Activated CD8-positive, alpha-beta memory T cell treated with anti-CD3 and anti-CD28 coated beads for 36 hours (primary cell): ENCODE measurements at regions not wholly inside any gene's neighbourhood (a gene's known extent, or its start where the extent isn't known, plus 50 kb on each side); places are given as distances from the start of the nearest gene placed in this dataset.

ENCODE experiments used
- CTCF ChIA-PET: fragments of 350-600 bp; sonication (Branson Sonifier 250); formaldehyde crosslinking; loops from one replicate; lab custom pipeline; 2021; ENCODE audit warnings: antibody characterized with exemption; lab: Charles Lee
- POLR2A ChIA-PET: fragments of 350-600 bp; sonication (Branson Sonifier 250); formaldehyde crosslinking; loops from one replicate; lab custom pipeline; 2021; ENCODE audit warnings: antibody characterized with exemption; lab: Charles Lee

DNA sequence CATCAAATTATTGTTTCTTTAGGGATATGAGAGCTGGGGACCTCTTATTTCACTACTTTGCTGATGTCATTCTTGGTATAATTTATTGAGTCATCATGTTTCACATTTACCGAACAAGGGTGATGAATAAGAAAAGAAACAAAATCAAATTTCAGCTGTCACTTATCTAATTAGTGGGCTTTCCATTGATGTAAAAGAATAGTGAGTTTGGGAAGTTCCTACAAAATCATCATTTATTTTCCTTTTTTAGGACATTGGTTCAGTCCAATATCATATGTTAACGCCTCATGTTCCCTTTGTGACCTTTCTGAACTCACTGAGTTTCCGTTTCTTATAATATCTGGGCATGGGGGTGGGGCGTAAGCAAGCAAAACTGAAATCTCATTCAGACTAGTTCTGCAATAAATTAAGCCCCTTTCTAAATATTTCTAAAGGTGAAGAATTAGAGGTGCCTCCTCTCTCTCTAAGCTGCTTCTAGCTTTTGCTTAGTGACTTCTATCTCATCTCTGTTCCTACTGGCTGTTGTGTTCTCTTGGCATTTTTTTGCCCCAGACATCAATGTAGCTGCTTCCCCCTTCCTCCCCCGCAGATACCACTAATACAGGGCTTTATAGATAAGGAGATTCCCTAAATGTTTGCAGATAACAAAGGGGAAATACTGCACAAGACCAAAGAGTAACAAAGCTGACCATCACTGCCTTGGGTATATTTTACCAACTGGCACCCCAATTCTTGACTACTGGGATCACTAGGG is 238.0 kb upstream of the CTNNB1 start:
- ChIA-PET CTCF (no interaction called here), POLR2A (no interaction called here)

DNA sequence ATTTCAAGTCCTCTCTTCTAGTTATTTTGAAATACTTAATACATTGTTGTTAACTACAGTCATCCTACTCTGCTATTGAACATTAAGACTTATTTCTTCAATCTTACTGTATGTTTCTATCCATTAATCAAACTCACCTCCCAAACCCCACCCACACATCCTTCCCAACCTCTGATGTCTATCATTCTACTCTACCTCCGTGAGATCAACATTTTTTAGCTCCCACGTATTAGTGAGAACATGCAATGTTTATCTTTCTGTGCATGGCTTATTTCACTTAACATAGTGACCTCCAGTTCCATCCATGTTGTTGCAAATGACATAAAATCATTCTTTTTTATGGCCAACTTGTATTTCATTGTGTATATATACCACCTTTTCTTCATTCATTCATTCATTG is 236.6 kb upstream of the CTNNB1 start:
- POLR2A ChIA-PET = no interaction called here
- CTCF ChIA-PET = no interaction called here

DNA sequence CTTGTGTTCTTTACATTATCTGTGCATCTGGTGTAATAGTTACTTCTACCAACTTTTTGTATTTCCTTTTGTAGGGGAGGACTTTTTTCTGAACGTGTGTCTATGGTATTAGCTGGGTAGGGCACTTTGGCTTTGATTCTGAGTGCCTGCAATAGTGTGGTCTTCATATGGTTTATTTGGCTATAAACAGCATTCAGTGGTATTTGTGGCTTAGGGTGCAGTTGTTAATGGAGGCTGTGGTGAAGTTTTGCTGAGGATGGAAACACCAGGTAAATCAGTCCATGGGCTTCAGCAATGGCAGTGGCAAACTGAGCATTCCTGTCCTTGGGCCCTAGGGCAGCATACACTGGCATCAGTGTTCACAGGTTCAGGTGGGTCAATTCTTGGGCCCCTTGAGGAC is 230.6 kb upstream of the CTNNB1 start:
- POLR2A ChIA-PET = no interaction called here

DNA sequence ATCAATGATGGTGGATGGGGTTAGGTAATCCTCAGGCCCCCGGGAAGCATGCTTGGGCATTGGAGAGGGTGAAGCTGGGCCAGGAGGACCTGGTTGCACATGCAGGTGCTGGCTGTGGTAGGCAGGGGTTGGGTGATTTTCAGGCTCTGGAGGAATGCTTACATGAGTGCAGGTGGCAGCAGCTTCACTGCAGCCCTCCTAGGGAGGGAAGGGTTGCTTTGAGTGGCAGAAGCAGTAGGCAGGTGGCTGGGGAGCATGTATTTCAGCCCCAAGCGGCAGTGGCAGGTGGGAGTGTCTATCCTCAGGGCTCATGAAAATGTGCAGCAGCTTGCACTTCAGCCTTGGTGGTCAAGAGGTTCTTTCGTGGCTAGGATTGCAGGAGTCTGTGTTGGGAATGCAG is 230.0 kb upstream of the CTNNB1 start:
- ChIA-PET POLR2A (no interaction called here), CTCF (no interaction called here)

More for the DNA sequence above, 230.6 kb upstream of the CTNNB1 start:
- CTCF ChIA-PET = no interaction called here

DNA sequence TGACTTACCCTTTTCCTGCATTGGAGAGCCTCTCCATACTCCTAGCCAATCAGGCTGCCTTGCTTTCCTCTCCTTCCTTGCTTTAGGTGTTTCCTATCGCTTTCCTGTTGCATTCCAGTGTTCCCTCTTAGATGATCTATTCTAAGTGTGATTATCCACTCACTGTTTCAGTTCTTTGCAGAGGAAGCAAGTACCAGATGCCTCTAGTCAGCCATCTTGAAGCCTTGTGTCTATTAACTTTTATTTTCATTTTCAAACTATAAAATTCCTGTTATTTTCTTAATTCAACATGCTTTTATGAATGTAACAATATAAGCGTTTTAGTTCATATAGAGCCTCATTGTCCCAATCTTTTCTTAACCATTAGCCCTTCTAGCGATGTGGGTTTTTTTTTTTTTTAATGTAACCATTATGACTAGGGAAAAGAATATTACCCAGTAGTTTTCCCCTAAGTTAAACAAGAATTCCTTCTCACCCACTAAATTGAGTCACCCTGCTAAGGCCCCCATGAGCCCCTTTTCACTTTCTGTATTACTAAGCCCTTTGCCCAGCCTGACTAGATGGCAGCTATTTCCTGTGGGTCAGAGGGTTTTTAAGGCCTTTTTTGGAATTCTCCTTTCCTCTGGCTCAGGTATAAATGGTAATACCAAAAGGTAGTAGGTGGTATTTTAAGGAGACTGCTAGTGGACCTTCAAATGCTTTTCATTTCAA is 229.4 kb upstream of the CTNNB1 start:
- ChIA-PET CTCF (no interaction called here), POLR2A (no interaction called here)

DNA sequence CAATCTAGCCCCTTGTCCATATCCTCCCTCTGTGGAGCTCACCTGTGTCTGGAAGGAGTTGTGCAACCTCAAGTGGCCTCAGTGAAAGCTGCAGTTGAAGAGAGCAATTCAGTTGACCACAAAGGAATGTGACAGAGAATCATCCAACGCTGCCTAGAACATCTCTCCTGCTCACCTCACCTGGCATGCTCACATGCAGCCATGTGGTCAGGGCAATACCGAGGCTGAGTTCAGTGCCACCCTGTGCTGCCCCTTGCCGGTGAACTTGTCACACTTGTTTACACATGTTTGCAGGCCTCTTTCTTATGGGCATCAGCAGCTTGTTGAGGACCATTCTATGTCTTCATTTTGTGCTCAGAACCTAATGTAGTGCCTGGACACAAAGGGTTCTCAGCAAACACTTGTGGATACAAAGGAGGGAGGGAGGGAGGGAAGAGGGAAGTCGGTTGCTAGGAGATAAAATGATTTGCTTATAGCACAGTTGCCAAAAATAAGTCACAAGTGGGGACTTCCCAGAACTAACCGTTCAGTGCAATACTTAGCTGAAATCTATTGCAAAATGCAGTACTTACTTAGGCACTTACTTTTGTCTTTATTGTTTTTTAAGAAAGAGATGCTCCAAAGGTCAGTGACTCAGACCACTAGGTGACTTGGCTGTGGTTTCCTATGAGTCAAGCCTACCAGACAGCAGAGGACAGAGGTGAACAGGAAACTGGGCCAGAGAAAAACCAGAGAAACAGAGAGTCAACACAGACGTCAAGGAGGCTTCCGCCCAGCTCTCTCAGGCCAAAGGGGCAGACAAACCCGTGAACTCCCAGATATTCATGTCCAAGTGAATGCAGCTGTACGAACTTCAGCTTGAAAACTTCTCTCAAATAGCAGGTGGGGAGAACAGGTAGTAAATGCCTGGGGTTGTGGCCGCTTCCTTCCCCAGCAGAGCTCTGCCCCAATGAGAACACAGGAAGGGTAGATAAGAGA is 227.8 kb upstream of the CTNNB1 start:
- CTCF ChIA-PET = no interaction called here
- POLR2A ChIA-PET = no interaction called here

DNA sequence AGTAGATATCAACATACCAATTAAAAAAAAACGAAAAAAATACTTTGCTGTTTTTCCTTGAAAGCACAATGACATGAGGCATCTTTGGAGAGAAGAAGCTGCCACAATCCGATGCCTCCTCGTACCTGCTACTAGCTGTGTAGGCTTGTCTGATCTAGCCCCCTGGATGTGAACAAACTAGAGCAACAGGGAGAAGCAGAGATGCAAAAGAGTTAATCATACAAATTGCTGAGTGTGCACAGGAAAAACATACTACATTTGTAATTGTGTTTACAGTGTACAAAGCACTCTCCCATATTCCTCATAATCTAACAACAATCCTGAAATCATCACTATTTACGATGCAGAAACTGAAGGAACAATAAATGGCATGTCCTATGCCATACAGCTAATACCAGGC is 227.0 kb upstream of the CTNNB1 start:
- ChIA-PET POLR2A (no interaction called here), CTCF (no interaction called here)

DNA sequence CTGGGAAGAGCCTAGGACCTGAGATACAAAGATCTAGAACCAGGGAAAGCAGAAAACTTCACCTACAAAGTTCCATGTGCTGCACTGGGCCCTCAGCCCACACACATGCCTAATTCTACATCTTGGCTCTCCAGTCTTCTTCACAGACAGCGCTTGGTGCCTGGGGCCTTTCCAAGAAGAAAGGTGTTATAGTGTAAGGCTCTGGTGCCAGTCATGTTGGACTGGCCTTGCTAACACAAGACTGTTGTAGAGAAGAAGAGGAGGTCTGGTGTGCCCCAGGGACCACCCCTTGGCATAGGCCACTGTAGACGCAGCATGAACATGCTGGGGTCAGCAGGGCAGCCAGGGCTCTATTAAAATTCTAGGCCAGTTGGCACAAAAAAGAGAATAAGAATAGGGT is 226.2 kb upstream of the CTNNB1 start:
- POLR2A ChIA-PET = no interaction called here

DNA sequence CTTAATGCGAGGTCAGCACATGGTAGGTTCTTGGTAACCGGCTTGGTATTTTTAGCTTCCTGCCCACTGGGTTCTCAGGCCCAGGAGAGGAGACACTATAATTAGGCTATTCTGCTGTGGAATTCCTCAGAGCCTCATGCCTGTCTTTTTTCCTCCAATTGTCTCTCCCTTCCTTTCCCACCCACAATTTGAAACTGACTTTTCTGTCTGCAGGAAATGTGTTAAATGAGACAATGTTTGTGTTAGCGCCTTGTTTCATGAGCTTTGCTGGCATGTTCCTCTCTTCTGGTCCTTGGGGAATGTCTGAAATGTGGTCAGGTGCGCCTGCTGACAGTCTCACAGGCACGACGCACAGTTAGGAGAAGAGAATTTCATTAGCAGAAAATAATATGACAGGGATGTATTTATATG is 223.6 kb upstream of the CTNNB1 start:
- POLR2A ChIA-PET = interaction anchor here (0.6 kb wide), 1 partner anchor 37 kb away, joined by 4 read pairs; no protein-coding TSS in a partner anchor
- CTCF ChIA-PET = no interaction called here

More for the DNA sequence above, 226.2 kb upstream of the CTNNB1 start:
- CTCF ChIA-PET = no interaction called here

DNA sequence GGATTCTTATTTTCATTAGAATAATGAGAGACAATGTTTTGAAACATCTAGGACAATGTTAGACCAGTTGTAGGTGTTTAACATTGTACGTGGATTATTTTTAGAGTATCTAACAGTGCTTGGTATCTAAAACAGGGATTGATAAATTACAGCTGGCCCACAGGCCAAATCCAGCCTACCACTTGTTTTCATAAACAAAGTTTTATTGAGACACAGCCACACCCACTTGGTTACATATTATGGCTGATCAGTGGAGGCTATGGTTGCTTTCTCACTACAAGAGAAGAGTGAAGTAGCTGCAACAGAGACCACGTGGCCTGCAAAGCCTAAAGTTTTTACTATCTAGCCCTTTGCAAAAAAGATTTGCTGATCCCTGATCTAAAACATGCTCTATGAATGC is 223.1 kb upstream of the CTNNB1 start:
- CTCF ChIA-PET = no interaction called here
- POLR2A ChIA-PET = interaction anchor here (0.6 kb wide), 1 partner anchor 38 kb away, joined by 4 read pairs; no protein-coding TSS in a partner anchor

DNA sequence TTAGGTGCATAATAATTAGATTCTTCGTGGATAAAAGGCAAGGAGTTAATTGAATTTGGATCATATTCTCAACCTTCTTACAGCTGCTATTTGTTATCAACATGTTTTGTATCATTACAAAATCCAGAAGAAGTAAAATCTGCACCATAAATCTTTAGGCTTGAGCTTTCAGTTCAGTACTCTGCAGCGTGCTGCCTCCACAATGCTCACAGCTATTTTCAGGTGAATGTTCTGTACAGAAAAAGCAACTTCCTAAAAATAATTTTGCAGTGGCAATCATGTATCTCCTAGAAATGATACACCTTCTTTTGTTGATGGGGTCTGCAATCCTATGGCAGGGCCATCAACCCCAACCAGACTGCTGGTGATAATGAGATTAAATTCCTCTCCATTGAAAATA is 220.9 kb upstream of the CTNNB1 start:
- ChIA-PET CTCF (no interaction called here), POLR2A (no interaction called here)

DNA sequence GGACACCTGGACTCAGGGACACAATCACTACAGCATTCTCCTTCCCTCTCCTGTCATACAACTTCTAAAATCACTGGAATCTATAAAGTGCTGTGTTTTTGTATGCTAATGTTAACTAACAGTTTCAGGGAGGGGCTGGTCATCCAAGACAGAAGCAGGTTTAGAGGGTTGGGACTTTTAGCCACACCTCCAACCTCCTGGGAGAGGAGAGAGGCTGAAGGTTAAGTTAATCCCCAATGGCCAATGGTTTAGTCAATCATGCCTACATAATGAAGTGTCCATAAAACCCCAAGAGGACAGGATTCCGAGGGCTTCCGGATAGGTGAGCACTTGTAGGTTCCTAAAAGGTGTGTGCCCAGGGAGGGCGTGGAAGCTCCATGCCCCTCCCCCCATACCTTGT is 219.3 kb upstream of the CTNNB1 start:
- ChIA-PET POLR2A (no interaction called here), CTCF (no interaction called here)

DNA sequence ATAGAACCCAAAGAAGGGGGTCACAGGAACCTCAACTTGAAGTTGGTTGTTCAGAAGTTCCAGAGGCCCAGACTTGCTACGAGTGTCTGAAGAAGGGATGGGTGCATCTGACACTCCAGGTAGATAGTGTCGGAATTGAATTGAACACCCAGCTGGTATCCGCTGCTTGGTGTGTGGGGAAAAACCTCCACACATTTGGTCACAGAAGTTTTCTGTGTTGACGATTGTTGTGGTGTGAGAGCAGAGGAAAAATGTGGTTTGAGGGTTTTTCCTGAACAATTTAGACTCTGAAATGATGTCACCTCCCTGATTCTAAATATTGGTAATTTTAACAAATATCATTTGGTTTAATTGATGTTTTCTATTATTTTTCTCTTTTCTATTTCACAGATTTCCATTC is 218.8 kb upstream of the CTNNB1 start:
- ChIA-PET POLR2A (no interaction called here), CTCF (no interaction called here)

DNA sequence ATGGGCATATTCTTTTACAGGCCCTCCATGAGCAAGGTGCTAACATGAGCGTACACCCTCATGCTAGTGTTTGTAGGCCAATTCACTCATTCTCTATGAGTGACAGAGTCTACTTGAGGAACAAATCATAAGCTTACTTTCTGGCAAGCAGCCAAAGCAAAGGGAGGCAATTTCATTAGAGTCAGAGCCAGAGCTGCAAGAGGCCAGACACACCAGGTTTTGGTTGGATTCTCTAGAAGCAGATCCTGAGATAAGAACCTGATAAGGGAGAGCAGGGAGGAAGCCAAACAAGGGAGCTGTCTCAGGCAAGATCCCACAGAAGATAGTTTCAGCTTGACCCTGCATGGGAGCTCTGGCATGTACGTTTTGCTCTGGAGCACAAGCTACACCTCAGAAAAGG is 214.1 kb upstream of the CTNNB1 start:
- ChIA-PET CTCF (no interaction called here), POLR2A (no interaction called here)

DNA sequence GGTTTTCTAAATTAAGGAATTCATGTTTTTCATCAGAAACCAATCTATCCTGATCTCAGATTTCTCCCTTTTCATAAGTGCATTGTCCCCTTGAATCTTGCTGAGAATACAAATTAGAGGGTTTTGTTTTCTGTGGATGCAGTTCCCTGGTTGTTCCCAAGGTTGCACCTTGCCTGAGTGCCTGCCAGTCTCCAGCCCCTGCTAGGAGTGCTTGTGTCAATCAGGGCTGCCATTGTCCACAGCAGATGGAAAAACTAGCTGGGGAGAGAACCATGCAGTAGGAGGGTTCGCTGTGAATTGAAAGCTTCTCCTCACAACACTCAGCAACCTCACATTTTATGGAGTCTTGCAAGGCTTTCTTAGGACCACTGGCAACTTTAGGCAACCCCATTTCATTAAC is 210.8 kb upstream of the CTNNB1 start:
- POLR2A ChIA-PET = no interaction called here
- CTCF ChIA-PET = no interaction called here

DNA sequence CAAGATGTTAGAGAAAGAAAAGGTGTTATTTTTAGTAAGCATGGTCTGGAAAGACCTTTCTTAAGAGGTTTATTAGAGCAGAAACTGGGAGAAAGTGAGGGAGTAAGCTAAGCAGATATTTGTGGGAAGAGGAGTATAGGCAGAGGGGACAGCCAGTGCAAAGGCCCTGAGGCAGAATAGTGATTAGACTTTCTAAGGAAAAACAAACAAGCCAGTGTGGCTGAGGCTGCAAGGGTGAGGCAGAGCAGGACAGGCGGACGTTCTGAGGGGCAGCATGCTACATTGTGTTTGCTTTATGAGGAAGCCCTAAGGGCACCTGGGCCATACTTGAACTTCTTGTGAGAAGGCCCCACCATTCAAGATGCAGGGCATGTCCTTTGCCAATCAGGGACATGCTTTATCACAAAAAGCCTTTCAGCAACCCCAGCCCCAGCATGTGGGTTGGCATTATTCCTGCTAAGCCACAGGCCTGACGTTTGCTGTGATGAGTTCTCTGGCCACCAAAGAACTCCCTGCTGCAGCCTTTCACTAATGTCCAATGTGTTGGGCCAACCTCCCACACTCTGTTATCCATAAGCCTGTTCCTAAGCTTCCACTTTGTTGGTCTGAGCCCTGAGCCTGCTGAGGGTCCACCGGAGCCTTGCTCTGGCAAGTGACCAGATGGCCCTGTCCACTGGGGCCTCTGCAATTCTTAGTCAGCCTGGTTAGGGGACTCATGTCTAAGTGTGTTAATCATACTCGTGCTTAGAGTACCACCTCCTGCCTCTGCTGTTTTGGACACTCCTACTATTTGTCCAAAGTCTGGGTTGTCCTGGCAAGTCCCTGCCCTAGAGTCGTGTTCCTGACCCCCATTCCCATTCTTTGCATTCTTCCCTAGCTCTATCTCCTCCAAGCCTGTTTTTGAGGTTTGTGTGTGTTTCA is 209.9 kb upstream of the CTNNB1 start:
- CTCF ChIA-PET = no interaction called here
- POLR2A ChIA-PET = no interaction called here

DNA sequence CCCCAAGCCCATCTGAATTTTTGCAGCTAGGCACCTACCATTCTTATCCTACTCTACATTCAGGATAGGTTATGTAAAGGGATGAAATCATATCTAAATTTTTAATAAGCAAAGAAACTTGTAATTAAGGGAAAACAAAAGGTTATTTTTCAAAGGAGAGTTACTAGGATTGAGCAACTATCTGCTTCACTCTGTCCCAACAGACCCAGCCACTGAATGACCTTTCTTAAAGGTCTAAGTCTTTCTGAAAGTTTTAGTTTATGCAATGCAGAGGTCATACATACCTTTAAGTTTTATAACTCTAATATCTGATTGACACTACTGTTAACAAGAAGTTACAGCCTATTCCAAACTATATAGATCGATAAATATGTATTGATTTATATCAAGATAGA is 209.2 kb upstream of the CTNNB1 start:
- CTCF ChIA-PET = no interaction called here
- POLR2A ChIA-PET = no interaction called here

DNA sequence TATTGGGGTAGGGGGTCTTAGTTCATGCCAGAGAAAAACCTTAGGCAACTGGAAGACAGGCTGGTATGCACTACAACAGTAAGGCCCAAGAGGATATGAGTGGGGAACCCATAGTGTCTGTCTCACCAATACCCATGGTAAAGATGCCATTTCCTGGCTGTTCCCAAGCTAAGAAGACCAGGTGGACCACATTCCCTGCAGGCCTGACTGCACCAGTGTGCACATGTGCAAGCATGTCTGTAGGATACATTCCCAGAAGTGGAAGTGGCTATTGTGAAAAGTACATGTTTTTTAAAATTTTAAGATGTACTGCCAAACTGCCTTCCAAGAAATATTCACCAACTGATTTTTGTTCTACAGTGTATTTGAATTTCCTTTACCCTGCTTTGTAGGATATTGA is 207.3 kb upstream of the CTNNB1 start:
- CTCF ChIA-PET = no interaction called here
- POLR2A ChIA-PET = no interaction called here

DNA sequence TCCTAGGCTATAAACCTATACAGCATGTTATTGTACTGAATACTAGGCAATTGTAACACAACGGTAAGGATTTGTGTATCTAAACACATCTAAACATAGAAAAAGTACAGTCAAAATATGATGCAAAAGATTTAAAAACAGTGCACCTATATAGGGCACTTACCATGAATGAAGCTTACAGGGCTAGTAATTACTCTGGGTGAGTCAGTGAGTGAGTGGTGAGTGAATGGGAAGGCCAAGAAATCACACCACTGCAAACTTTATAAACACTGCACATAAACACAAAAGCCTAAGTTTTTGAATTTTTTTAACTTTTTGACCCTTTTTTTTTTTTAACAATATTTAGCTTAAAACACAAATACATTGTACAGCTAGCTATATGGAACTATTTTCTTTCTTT is 204.7 kb upstream of the CTNNB1 start:
- CTCF ChIA-PET = no interaction called here

More for the DNA sequence above, 204.7 kb upstream of the CTNNB1 start:
- POLR2A ChIA-PET = interaction anchor here (0.7 kb wide), 1 partner anchor 75 kb away, joined by 4 read pairs; no protein-coding TSS in a partner anchor
